Left lung (tissue), 4 donors: ENCODE measurements at regions not wholly inside any gene's neighbourhood (a gene's known extent, or its start where the extent isn't known, plus 50 kb on each side); places are given as distances from the start of the nearest gene placed in this dataset.
A peak's percentile ranks its signal among the peaks of the same experiment; 100 is the strongest.

Experiments
- ATAC-seq: fragments of 200-7000 bp; cut with Tn5 transposase; one replicate; pipeline ENCODE4 v1.9.1; 2020; ENCODE audit warnings: moderate library complexity
- DNase-seq, 4 donors: peaks; one replicate each; pipeline ENCODE4 v3.0.0-alpha.2; 2013 to 2020
- H3K27ac ChIP-seq, 2 donors: fragments of 200-600 bp; sonication (generic) in 1 of 2; one replicate each; pipeline versions ENCODE4 v1.5.0 to v1.8.0; 2020 to 2021
- H3K27me3 ChIP-seq, 2 donors: fragments of 200-600 bp; sonication (generic) in 1 of 2; one replicate each; pipeline versions ENCODE4 v1.5.0 to v1.8.0; 2020 to 2021
- H3K36me3 ChIP-seq, 2 donors: fragments of 200-600 bp; sonication (generic) in 1 of 2; one replicate each; pipeline versions ENCODE4 v1.5.0 to v1.8.0; 2020 to 2021
- H3K4me1 ChIP-seq, 2 donors: fragments of 200-600 bp; one replicate each; pipeline ENCODE4 v1.8.0; 2021
- H3K4me3 ChIP-seq, 2 donors: fragments of 200-600 bp; sonication (generic) in 1 of 2; one replicate each; pipeline versions ENCODE4 v1.5.0 to v1.8.0; 2020 to 2021; ENCODE audit warnings: mild to moderate bottlenecking in 1 of 2
- H3K9me3 ChIP-seq, 2 donors: fragments of 200-600 bp; sonication (generic) in 1 of 2; one replicate each; pipeline versions ENCODE4 v1.5.0 to v1.8.0; 2020 to 2021
- CTCF ChIP-seq, 2 donors: fragments of 200-600 bp; sonication (generic) in 1 of 2; IDR thresholded peaks; one replicate each; pipeline versions ENCODE4 v1.5.0 to v1.8.0; 2021; ENCODE audit warnings: antibody characterized with exemption in 2 of 2
- intact Hi-C, 2 donors: fragments of 100-400 bp; cut with DNase I; formaldehyde crosslinking; loops; one replicate each; pipeline versions ENCODE4 v1.11.2 to v1.14.2; 2022
- donor health status: DM: no; HTN: yes; CAD: no.
- donor health status: DM: no; HTN: no; CAD: no.

- DNase-seq, result no peak
- intact Hi-C loops, result no loop called here
- Histone ChIP-seq H3K27me3 (peaks cover 0 to 5% of the 10 kb centered on the region in 2 donors), H3K27ac (no peak overlapping the region), H3K36me3 (no peaks in the 10 kb centered on the region), H3K9me3 (no peaks in the 10 kb centered on the region), H3K4me3 (no peak overlapping the region), H3K4me1 (no peaks in the 10 kb centered on the region)
- TF ChIP-seq CTCF (IDR thresholded peaks at IDR 0.05), result no peak
- no peak for ATAC-seq
These were observed 177.7 kb downstream of the DLL1 start for GRCh38 chr6:170113141-170113540.

- Histone ChIP-seq H3K9me3 (no peaks in the 10 kb centered on the region), H3K4me1 (no peaks in the 10 kb centered on the region), H3K36me3 (no peaks in the 10 kb centered on the region), H3K4me3 (no peak overlapping the region), H3K27ac (no peak overlapping the region), H3K27me3 (peaks cover 0 to 11% of the 10 kb centered on the region in 2 donors)
- no peak for TF ChIP-seq CTCF (IDR thresholded peaks at IDR 0.05)
- no peak for ATAC-seq
- peak in 1 of 4 donors; percentile 25 for DNase-seq
- intact Hi-C loops, result no loop called here
These were observed 178.4 kb downstream of the DLL1 start for GRCh38 chr6:170112583-170112860.

GRCh38 chr6:170111816-170112582 lies 178.9 kb downstream of the DLL1 start:
- no peak for TF ChIP-seq CTCF (IDR thresholded peaks at IDR 0.05)
- Histone ChIP-seq H3K4me1 (no peaks in the 10 kb centered on the region), H3K9me3 (no peaks in the 10 kb centered on the region), H3K27me3 (peaks cover 0 to 16% of the 10 kb centered on the region in 2 donors), H3K36me3 (no peaks in the 10 kb centered on the region), H3K27ac (no peak overlapping the region), H3K4me3 (no peak overlapping the region)
- ATAC-seq (no peak), DNase-seq (peak in 1 of 4 donors; percentile 22)
- intact Hi-C loops, result no loop called here

- Histone ChIP-seq H3K9me3 (no peaks in the 10 kb centered on the region), H3K36me3 (no peaks in the 10 kb centered on the region), H3K4me1 (no peaks in the 10 kb centered on the region), H3K27me3 (peaks cover 0 to 19% of the 10 kb centered on the region in 2 donors), H3K4me3 (no peak overlapping the region), H3K27ac (no peak overlapping the region)
- TF ChIP-seq CTCF (IDR thresholded peaks at IDR 0.05), result no peak
- intact Hi-C loops, result no loop called here
- ATAC-seq, result no peak
- DNase-seq, result no peak
These were observed 179.7 kb downstream of the DLL1 start for GRCh38 chr6:170111141-170111664.

- no peak overlapping the region for H3K4me3 ChIP-seq
- H3K9me3 ChIP-seq, result no peaks in the 10 kb centered on the region
- intact Hi-C loops, result no loop called here
- DNase-seq, result peak in 2 of 4 donors; percentile 19 to 76
- peaks cover 0 to 19% of the 10 kb centered on the region in 2 donors for H3K27me3 ChIP-seq
- no peak for ATAC-seq
- H3K4me1 ChIP-seq, result no peaks in the 10 kb centered on the region
- no peak overlapping the region for H3K27ac ChIP-seq
- TF ChIP-seq CTCF (IDR thresholded peaks at IDR 0.05), result no peak
- H3K36me3 ChIP-seq, result no peaks in the 10 kb centered on the region
These were observed 180.4 kb downstream of the DLL1 start for GRCh38 chr6:170110201-170111140.
